ENCODE measurements at regions not wholly inside any gene's neighbourhood (a gene's known extent, or its start where the extent isn't known, plus 50 kb on each side); places are given as distances from the start of the nearest gene placed in this dataset.

- Histone ChIP-seq H3K27me3 (ENCODE audit: insufficient read depth, low read length, poor library complexity, severe bottlenecking) (no peaks in the 10 kb centered on the region), H3K4me3 (ENCODE audit: low read length) (no peak overlapping the region), H3K27ac (ENCODE audit: low read depth, low read length) (no peak overlapping the region), H3K9me3 (ENCODE audit: low read length) (no peaks in the 10 kb centered on the region), H3K36me3 (ENCODE audit: insufficient read depth, low read length) (no peaks in the 10 kb centered on the region), H3K4me1 (ENCODE audit: insufficient read depth, low read length) (no peaks in the 10 kb centered on the region)
- H3K27me3 Mint-ChIP-seq, result peaks cover 2 to 11% of the 10 kb centered on the region in 2 donors
- no peaks in the 10 kb centered on the region for H3K4me1 Mint-ChIP-seq
- no peak overlapping the region for H3K4me3 Mint-ChIP-seq
- no peak for DNase-seq
- no peaks in the 10 kb centered on the region for H3K36me3 Mint-ChIP-seq
- ChIA-PET POLR2A (no interaction called here), CTCF (no interaction called here)
- peaks cover 0 to 2% (median 1%) of the 10 kb centered on the region in 5 donors for H3K9me3 Mint-ChIP-seq
- H3K27ac Mint-ChIP-seq, result no peak overlapping the region
Observed at GRCh38 chr13:76693086-76693485, 193.1 kb downstream of the KCTD12 start.

- Histone ChIP-seq H3K4me1 (ENCODE audit: insufficient read depth, low read length) (no peaks in the 10 kb centered on the region), H3K27me3 (ENCODE audit: insufficient read depth, low read length, poor library complexity, severe bottlenecking) (no peaks in the 10 kb centered on the region), H3K27ac (ENCODE audit: low read depth, low read length) (no peak overlapping the region), H3K36me3 (ENCODE audit: insufficient read depth, low read length) (no peaks in the 10 kb centered on the region), H3K4me3 (ENCODE audit: low read length) (no peak overlapping the region), H3K9me3 (ENCODE audit: low read length) (no peaks in the 10 kb centered on the region)
- Mint-ChIP-seq H3K4me3 (no peak overlapping the region), H3K27ac (no peak overlapping the region), H3K4me1 (no peaks in the 10 kb centered on the region), H3K9me3 (peaks cover 0 to 2% (median 1%) of the 10 kb centered on the region in 5 donors), H3K27me3 (peaks cover 2 to 11% of the 10 kb centered on the region in 2 donors), H3K36me3 (no peaks in the 10 kb centered on the region)
- ChIA-PET POLR2A (no interaction called here), CTCF (no interaction called here)
- no peak for DNase-seq
Observed at GRCh38 chr13:76692346-76692745, 193.9 kb downstream of the KCTD12 start.

DNA sequence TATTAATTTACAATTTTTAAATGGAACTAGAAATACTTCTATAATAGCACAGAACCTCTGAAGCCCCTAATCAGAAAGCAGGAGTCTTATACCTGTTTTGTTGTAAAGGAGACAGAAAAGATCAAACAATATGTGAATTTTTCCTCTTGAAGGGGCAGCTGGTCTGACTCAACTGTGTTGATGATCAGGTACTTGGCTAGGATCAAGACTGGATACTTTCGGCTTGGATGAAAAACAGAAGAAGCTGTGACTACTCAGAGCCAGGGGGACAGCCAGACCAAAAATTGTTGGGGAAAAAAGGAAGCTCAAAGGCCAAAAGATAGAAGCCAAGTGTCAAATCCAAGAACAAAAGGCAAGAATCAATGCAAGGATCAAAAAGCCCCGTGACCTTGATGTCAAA is 195.6 kb downstream of the KCTD12 start:
- POLR2A ChIA-PET, result no interaction called here
- no peak overlapping the region for H3K4me3 Mint-ChIP-seq
- H3K4me3 ChIP-seq (ENCODE audit: low read length), result no peak overlapping the region
- H3K4me1 ChIP-seq (ENCODE audit: insufficient read depth, low read length), result no peaks in the 10 kb centered on the region
- no peak for DNase-seq
- H3K4me1 Mint-ChIP-seq, result no peaks in the 10 kb centered on the region
- H3K27ac Mint-ChIP-seq, result no peak overlapping the region
- H3K36me3 Mint-ChIP-seq, result no peaks in the 10 kb centered on the region
- peaks cover 2 to 7% of the 10 kb centered on the region in 2 donors for H3K27me3 Mint-ChIP-seq
- H3K9me3 ChIP-seq (ENCODE audit: low read length), result no peaks in the 10 kb centered on the region
- peaks cover 0 to 2% (median 0%) of the 10 kb centered on the region in 5 donors for H3K9me3 Mint-ChIP-seq
- no peak overlapping the region for H3K27ac ChIP-seq (ENCODE audit: low read depth, low read length)
- H3K27me3 ChIP-seq (ENCODE audit: insufficient read depth, low read length, poor library complexity, severe bottlenecking), result no peaks in the 10 kb centered on the region
- CTCF ChIA-PET, result no interaction called here
- H3K36me3 ChIP-seq (ENCODE audit: insufficient read depth, low read length), result no peaks in the 10 kb centered on the region

- ChIA-PET POLR2A (no interaction called here), CTCF (no interaction called here)
- Histone ChIP-seq H3K4me1 (ENCODE audit: insufficient read depth, low read length) (no peaks in the 10 kb centered on the region), H3K36me3 (ENCODE audit: insufficient read depth, low read length) (no peaks in the 10 kb centered on the region), H3K9me3 (ENCODE audit: low read length) (no peaks in the 10 kb centered on the region), H3K4me3 (ENCODE audit: low read length) (no peak overlapping the region), H3K27ac (ENCODE audit: low read depth, low read length) (no peak overlapping the region), H3K27me3 (ENCODE audit: insufficient read depth, low read length, poor library complexity, severe bottlenecking) (no peaks in the 10 kb centered on the region)
- H3K36me3 Mint-ChIP-seq, result no peaks in the 10 kb centered on the region
- H3K27ac Mint-ChIP-seq, result no peak overlapping the region
- no peaks in the 10 kb centered on the region for H3K4me1 Mint-ChIP-seq
- no peak overlapping the region for H3K4me3 Mint-ChIP-seq
- DNase-seq, result no peak
- H3K27me3 Mint-ChIP-seq, result peaks cover 0 to 7% of the 10 kb centered on the region in 2 donors
- no peaks in the 10 kb centered on the region for H3K9me3 Mint-ChIP-seq
Observed at GRCh38 chr13:76687467-76687866, 198.7 kb downstream of the KCTD12 start.

- Histone ChIP-seq H3K36me3 (ENCODE audit: insufficient read depth, low read length) (no peaks in the 10 kb centered on the region), H3K4me3 (ENCODE audit: low read length) (no peak overlapping the region), H3K27ac (ENCODE audit: low read depth, low read length) (no peak overlapping the region), H3K9me3 (ENCODE audit: low read length) (no peaks in the 10 kb centered on the region), H3K27me3 (ENCODE audit: insufficient read depth, low read length, poor library complexity, severe bottlenecking) (no peaks in the 10 kb centered on the region), H3K4me1 (ENCODE audit: insufficient read depth, low read length) (no peaks in the 10 kb centered on the region)
- ChIA-PET CTCF (no interaction called here), POLR2A (no interaction called here)
- Mint-ChIP-seq H3K4me3 (no peak overlapping the region), H3K36me3 (no peaks in the 10 kb centered on the region), H3K4me1 (no peaks in the 10 kb centered on the region), H3K27me3 (peaks cover 2 to 7% of the 10 kb centered on the region in 2 donors), H3K9me3 (no peaks in the 10 kb centered on the region), H3K27ac (no peak overlapping the region)
- DNase-seq, result no peak
Observed at GRCh38 chr13:76685938-76686337, 200.3 kb downstream of the KCTD12 start.

DNA sequence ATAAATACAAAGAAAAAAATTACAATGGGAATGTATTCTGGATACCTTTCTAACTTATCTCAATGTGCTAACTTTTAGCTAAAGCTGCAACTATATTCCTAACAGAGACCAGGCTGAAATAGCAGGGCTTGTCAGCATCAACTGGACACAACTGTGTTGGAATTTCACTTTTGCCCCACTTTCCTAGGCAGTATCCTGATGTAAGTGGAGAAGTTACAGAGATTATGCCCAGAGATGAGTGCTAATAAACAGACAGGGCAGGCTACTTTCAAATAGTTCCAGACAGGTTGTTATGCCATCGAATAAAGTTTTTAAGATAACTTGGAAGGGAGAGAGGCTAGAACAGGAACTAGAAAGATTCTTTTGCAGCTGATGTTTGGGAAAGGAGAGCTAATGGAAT is 201.9 kb downstream of the KCTD12 start:
- Mint-ChIP-seq H3K9me3 (no peaks in the 10 kb centered on the region), H3K4me1 (no peaks in the 10 kb centered on the region), H3K36me3 (no peaks in the 10 kb centered on the region), H3K27me3 (peaks cover 2% of the 10 kb centered on the region in 2 donors), H3K4me3 (no peak overlapping the region), H3K27ac (no peak overlapping the region)
- Histone ChIP-seq H3K4me1 (ENCODE audit: insufficient read depth, low read length) (no peaks in the 10 kb centered on the region), H3K36me3 (ENCODE audit: insufficient read depth, low read length) (no peaks in the 10 kb centered on the region), H3K27me3 (ENCODE audit: insufficient read depth, low read length, poor library complexity, severe bottlenecking) (no peaks in the 10 kb centered on the region), H3K9me3 (ENCODE audit: low read length) (no peaks in the 10 kb centered on the region), H3K4me3 (ENCODE audit: low read length) (no peak overlapping the region), H3K27ac (ENCODE audit: low read depth, low read length) (no peak overlapping the region)
- DNase-seq, result no peak
- CTCF ChIA-PET, result no interaction called here
- POLR2A ChIA-PET, result no interaction called here

GRCh38 chr13:76683854-76684253 is 202.4 kb downstream of the KCTD12 start:
- peaks cover 0 to 2% of the 10 kb centered on the region in 2 donors for H3K27me3 Mint-ChIP-seq
- H3K4me1 Mint-ChIP-seq, result no peaks in the 10 kb centered on the region
- no peak overlapping the region for H3K4me3 Mint-ChIP-seq
- no peak for DNase-seq
- POLR2A ChIA-PET, result no interaction called here
- H3K9me3 Mint-ChIP-seq, result no peaks in the 10 kb centered on the region
- no peak overlapping the region for H3K4me3 ChIP-seq (ENCODE audit: low read length)
- H3K27ac Mint-ChIP-seq, result no peak overlapping the region
- H3K9me3 ChIP-seq (ENCODE audit: low read length), result no peaks in the 10 kb centered on the region
- CTCF ChIA-PET, result no interaction called here
- H3K4me1 ChIP-seq (ENCODE audit: insufficient read depth, low read length), result no peaks in the 10 kb centered on the region
- no peaks in the 10 kb centered on the region for H3K36me3 Mint-ChIP-seq
- H3K36me3 ChIP-seq (ENCODE audit: insufficient read depth, low read length), result no peaks in the 10 kb centered on the region
- H3K27ac ChIP-seq (ENCODE audit: low read depth, low read length), result no peak overlapping the region
- H3K27me3 ChIP-seq (ENCODE audit: insufficient read depth, low read length, poor library complexity, severe bottlenecking), result no peaks in the 10 kb centered on the region

DNA sequence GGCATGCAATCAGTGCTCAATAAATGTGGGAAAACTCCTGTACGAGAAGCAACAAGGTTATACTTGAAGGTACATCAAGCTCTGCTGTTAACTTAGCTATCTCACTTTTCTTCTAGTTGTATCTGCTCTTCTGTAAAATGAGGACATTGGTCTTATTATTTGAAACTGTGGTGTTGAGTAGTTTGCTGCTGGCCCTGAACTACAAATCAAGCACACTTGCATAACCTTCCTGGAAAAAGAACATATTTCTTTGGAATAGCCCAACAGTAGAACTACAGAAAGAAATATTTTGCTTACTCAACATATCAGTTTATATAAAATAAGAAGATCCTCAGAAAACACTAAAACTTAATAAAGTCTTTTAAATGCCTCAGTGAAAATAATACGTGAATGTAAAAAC is 203.0 kb downstream of the KCTD12 start:
- DNase-seq, result no peak
- no peak overlapping the region for H3K27ac ChIP-seq (ENCODE audit: low read depth, low read length)
- H3K27me3 Mint-ChIP-seq, result peaks cover 0 to 2% of the 10 kb centered on the region in 2 donors
- ChIA-PET CTCF (no interaction called here), POLR2A (no interaction called here)
- no peak overlapping the region for H3K4me3 ChIP-seq (ENCODE audit: low read length)
- H3K4me1 Mint-ChIP-seq, result no peaks in the 10 kb centered on the region
- H3K9me3 Mint-ChIP-seq, result no peaks in the 10 kb centered on the region
- H3K27ac Mint-ChIP-seq, result no peak overlapping the region
- no peaks in the 10 kb centered on the region for H3K36me3 Mint-ChIP-seq
- no peaks in the 10 kb centered on the region for H3K9me3 ChIP-seq (ENCODE audit: low read length)
- no peaks in the 10 kb centered on the region for H3K36me3 ChIP-seq (ENCODE audit: insufficient read depth, low read length)
- H3K4me3 Mint-ChIP-seq, result no peak overlapping the region
- no peaks in the 10 kb centered on the region for H3K4me1 ChIP-seq (ENCODE audit: insufficient read depth, low read length)
- no peaks in the 10 kb centered on the region for H3K27me3 ChIP-seq (ENCODE audit: insufficient read depth, low read length, poor library complexity, severe bottlenecking)

DNA sequence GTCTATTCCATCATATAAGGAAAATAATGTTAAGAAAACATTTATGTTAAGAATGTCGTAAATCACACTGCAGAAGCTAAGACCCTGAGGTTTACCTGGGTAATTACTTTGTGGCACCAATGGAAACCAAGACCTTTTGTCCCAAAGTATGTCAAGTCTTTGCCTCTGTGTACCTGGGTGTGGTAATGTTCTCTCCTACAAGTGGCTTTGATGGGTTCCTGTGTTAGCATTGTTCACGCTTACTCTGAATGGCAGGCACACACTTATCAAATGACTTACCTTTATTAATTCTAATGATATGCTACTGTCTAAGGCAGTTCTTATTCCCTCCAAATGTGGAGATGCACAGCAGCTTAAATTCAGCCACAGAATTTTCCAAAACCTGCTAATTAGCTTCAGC is 206.1 kb downstream of the KCTD12 start:
- no peaks in the 10 kb centered on the region for H3K27me3 ChIP-seq (ENCODE audit: insufficient read depth, low read length, poor library complexity, severe bottlenecking)
- no peak overlapping the region for H3K27ac ChIP-seq (ENCODE audit: low read depth, low read length)
- H3K36me3 ChIP-seq (ENCODE audit: insufficient read depth, low read length), result no peaks in the 10 kb centered on the region
- CTCF ChIA-PET, result no interaction called here
- Mint-ChIP-seq H3K9me3 (no peaks in the 10 kb centered on the region), H3K4me1 (no peaks in the 10 kb centered on the region), H3K27me3 (peaks cover 2 to 3% of the 10 kb centered on the region in 2 donors), H3K36me3 (no peaks in the 10 kb centered on the region), H3K4me3 (no peak overlapping the region), H3K27ac (no peak overlapping the region)
- no peak overlapping the region for H3K4me3 ChIP-seq (ENCODE audit: low read length)
- H3K4me1 ChIP-seq (ENCODE audit: insufficient read depth, low read length), result no peaks in the 10 kb centered on the region
- POLR2A ChIA-PET, result no interaction called here
- DNase-seq, result no peak
- no peaks in the 10 kb centered on the region for H3K9me3 ChIP-seq (ENCODE audit: low read length)

Measured in CD8-positive, alpha-beta memory T cell (primary cell).